M059J (cell line): ENCODE measurements at regions not wholly inside any gene's neighbourhood (a gene's known extent, or its start where the extent isn't known, plus 50 kb on each side); places are given as distances from the start of the nearest gene placed in this dataset.
A peak's percentile ranks its signal among the peaks of the same experiment; 100 is the strongest.
"Not testable (repeated sequence)": the region's sequence is repeated elsewhere in the genome, so short reads cannot be mapped to it uniquely, and the experiment has no call there.

ENCODE experiments used
- DNase-seq: peaks from one replicate; pipeline ENCODE4 v3.0.0-alpha.2; 2012; ENCODE audit warnings: low read depth

DNA sequence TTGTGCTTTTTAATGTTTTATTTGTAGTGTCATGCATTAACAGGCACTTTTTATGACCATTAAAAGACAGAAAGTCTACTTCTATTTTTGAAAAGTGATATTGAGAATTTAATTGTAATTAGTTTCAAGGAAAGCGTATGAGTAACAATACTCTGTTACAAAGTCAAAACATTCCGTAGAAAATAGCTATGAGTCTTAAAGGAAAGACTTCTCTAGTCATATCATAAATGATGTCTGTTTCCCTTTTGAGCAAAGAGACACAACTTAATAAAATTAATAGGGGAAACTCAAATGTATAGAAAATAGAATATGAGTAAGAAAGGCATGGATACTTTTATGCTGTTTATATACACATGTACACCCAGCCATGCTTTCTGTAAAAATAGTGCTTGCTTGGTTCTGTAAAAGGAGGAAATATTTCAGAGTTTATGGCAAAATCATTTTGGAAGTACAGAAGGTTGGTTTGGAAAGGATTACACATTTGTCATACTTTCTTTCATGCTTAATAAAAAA, 107.8 kb upstream of the AHI1 start:
- DNase-seq, result no peak

DNA sequence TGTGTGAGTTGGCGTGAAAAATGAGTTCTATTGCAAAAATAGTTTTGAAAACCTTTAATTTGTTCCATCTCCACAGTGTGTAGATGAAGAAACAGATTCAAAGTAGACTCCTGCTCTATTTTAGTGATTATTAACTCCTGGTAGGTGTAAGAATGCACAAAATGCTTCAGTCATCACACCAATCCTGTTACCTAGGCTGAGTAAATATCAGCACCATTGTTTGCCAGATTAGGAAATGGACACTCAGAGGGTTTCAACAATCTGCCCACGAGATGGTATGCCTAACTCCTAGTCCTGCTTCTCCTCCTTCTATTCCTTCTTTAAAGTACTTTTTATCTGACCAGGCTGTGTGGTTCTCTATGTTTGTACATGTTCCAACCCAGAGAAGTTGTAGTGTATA, 108.9 kb upstream of the AHI1 start:
- DNase-seq, result no peak

DNA sequence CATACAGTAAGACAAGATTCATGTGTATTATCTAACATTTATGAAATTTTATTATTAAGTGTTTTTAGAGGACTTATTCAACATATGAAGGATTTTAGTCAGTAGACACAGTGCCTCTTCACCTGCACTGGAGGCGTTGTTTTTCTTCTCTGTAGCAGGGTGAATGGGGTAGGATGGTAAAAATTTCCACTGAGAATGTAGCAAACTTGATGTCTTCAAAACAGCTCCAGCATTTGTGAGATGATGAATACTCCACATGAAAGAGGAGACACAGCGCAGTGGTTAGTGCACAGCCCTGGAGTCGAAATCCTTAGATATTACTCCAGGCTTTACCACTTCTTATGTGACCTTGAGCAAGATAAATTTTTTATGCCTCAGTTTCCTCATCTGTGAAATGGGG, 110.5 kb upstream of the AHI1 start:
- DNase-seq, result no peak

DNA sequence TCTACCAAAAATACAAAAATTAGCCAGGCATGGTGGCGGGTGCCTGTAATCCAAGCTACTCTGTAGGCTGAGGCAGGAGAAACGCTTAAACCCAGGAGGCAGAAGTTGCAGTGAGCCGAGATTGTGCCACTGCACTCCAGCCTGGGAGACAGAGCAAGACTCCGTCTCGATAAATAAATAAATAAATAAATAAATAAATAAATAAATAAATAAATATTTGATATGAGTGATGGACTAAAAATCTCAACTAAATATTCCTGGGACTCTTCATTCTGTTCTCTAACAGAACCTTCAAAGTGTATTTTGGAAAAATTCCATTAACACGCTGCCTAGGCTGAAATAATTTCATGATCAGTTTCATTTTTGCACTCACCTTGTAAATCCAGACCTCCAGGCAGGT, 112.7 kb upstream of the AHI1 start:
- DNase-seq, result not testable (repeated sequence)

DNA sequence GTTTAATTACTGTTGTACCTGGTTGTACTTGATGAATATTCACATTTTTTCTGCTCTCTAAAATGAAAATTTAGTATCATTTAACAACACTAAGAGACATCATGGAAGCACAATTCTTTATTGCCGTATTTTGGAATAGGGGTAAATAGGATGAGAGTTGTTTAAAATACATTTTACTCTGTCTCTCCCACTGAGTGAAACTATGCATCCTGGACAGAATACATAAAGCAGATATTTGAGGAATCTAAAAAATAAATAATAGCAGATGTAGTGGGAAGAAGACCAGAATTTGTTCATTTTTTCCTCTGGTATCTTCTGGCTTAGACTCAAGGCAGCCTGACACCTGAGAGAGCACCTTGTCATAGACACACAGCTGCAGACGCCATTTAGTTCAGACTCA, 119.1 kb upstream of the AHI1 start:
- no peak for DNase-seq

DNA sequence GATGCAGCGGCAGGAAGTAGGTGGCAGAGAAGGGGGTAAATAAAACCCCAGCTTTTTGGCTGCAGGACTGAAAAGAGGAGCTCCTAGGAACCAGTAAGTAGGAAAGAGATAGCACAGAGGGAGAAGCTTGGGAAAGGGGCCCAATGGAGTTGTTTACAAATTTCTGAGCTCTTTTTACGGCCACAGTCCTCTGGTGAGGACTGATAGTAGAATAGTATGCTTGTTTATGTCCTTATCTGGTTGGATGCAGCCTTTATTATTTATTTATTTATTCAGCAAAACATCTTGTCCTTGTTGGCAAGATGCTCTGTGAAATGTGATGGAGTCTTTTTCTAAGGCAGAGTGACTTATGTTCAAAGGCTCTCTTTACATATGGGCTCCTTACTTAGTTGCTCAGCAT, 119.7 kb upstream of the AHI1 start:
- DNase-seq, result no peak

DNA sequence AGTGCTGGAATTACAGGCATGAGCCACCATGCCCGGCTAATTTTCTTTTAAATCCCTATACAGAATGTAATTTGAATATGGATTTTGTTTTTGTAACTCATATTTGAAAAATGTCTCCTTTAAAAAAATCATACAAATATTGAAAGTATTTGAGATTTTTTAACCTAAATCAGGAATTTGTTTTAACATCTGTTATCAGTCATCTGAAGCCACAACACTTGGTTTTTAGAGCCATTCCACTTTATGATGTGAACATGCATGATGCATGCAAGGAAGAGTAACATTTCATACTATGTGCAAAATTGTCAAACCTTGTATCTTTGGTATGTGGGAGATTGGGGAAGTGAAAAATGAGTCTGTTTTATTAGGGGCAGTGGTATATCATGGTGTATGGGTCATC, 124.5 kb upstream of the AHI1 start:
- DNase-seq, result no peak

DNA sequence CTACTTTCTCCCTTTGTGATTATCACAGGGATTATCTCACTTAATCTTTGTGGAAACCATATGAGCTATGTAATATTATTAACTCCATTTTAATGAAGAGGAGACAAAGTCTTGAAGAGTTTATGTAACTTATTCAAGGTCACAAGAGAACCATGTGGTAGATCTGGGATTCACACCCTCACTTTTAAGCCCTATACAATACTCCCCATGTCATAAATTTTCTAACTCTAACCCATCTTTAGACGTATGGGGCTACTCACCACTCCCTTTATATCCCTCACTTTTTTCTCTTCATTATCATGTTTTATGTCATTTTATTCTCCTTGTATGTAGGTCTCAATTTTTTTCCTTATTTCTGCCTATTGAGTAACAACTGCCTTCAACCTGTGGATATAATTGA, 126.4 kb upstream of the AHI1 start:
- no peak for DNase-seq

DNA sequence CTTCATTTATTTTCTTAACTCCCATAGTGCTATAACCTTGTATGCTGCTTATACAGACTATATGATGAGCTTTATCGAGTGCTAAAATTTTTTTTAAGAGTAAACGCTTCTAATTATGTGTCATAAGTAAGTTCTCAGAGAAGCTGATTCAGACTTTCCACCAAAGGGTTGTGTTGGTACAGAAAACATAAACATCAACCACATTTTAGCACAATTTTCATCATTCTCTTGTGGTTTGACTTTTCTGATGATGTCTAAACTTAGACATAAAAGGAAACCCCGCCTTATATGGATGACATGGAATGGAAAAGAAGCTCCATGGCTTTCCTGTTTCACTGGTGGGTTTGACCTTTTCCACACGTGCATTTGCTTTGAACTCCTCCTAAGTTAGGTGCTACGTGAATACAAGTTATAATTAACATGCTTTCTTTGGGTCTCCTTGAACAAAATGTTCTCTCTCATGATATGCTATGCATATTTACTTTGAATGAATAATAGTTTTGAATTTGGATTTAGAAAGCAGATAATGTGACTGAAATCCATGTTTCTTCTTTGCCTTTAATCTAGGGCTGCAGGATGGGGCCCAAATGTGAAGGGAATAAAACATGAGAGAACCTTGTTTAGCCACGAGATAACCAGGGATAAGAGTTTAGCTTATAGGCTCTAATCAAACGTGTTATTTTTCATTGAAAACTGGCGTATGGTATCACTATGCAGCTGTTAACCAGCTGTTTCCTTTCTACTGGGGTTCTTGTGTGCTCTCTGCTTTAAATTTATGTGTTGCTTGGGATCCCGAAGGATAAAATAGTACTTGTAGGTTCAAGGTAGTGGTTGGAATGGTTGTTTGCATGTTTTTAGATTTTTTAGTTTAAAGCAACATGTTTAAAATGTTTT, 127.1 kb upstream of the AHI1 start:
- DNase-seq, result peak; percentile 62

DNA sequence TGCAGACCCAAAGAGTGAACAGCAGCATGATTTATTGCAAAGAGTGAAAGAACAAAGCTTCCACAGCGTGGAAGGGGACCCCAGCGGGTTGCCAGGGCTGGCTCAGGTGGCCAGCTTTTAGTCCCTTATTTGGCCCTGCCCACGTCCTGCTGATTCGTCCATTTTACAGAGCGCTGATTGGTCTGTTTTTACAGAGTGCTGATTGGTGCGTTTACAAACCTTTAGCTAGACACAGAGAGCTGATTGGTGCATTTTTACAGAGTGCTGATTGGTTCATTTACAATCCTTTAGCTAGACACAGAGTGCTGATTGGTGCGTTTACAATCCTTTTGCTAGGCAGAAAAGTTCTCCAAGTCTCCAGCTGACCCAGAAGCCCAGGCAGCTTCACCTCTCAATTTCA, 128.5 kb upstream of the AHI1 start:
- not testable (repeated sequence) for DNase-seq

DNA sequence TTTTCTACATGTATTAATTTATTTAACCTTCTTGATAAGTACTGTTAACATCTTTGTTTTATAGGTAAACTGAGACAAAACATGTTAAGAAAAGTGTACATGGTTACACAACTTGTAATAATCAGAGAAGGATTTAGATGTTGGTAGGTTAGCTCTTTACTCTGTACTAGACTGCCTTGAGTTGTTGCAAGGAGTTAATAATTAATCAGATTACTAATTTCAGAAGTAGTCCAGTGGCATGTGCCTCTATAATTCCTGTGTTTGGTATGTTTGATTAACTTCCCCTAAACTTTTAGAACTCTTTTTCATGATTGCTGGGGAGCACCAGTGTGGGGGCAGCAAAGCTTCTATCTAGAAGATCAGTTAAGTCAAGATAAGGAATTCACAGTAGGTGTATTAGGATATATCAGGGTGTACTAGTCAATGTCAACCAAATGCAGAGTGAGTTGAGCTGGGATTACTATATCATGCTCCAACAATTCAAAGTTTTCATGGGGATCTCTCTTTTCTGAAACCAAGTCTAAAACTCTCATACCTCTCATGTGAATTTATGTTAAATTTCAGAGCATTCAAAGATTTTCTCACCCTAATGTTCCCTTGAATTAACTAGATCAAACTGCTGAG, 129.7 kb upstream of the AHI1 start:
- no peak for DNase-seq

DNA sequence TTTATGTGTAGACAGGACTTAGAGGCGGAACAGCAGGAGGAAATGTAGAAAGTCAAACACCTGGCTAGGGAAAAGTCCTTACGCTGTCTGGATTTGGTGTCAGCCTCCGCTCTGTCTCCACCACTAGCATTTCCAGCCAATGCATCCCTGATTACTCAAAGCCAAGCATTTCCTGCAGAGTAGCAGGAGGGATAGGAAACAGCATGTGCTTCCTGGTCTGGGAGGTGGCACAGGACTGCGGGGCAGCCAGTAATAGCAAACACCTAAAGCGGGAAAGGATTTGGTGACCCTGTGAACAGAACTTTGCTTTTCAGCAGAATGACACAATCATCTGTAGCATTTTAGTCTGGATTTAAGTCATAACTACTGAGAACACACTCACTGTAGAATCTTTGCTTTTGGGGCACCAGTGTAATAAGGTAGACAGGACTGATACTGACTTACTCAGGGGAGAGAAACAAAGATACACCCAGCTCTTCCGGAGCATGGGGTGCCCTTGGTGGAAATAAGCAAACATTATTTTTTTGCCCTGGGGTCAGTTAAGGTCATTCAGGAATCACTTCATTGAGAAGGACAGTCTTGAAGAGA, 133.3 kb upstream of the AHI1 start:
- no peak for DNase-seq

DNA sequence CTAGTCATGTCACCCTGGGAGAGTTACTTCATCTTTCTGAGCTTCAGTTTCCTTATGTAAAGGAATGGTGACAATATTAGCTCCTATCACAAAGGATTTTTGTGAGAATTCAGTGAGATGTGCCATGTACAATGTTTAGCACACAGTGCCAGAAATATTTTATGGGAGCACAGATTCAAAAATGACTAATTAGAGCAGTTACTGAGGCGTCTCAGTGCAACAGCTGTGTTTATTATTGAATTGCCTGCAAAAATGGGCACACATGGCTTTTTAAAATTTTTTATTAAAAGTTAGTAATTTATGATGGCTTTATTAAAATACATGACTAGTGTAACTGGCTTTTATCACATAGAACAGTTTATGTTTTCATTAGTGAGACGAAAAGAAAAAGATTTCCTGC, 134.3 kb upstream of the AHI1 start:
- no peak for DNase-seq

DNA sequence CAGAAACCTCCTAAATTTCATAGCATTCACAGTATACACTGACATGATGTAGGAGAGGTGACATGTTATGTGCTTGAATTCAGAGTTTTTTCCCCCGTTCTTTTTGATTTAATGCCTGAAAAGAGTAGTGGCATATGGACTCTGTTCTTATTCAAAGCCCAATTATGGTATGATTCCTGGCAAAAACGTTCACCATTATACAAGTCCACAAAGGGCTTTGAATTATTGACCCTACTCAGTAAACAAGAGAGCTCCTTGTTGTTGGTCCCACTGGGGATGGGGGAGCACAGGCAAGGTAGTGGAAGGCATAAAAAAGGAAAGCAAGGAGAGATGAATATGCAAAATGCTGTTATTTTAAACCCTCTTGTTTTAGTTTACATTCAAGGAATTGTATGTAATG, 136.0 kb upstream of the AHI1 start:
- DNase-seq, result no peak

DNA sequence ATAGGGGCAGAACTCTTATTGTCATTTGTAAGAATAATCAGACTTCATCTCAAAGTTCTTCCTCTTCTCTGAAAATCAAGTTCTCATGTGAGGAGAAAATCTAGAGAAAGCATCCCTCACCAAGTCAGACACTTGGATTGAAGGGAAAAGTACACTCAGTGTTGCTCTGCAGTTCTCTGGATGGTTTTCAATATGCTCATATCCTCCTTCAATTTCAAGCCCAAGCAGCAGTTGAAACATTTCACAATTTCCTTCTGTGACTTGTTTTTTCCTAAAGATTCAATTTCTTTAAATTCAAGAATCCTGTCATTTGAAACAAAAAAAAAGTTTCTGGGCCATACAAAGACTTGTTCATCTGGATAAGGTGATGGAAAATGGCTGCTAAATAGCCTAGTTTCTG, 140.2 kb upstream of the AHI1 start:
- DNase-seq, result no peak

DNA sequence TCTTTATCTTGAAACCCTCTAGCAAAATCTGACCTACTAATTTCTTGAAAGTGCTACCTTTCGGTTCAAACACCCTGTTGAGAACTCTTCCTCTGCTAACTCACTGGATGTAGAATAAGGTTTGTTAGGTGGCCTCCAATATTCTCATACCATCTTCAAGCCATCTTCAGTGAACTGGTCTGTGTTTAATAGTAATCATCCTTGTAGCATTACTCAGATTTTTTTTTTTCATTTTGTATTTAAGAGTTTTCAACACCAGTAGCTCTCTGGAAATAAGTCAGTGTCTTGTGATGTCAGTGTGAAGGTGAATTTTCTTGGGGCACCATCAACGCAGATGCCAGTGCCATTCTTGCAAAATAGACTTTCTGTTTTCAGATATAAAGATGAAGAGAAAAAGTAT, 140.6 kb upstream of the AHI1 start:
- DNase-seq, result no peak

DNA sequence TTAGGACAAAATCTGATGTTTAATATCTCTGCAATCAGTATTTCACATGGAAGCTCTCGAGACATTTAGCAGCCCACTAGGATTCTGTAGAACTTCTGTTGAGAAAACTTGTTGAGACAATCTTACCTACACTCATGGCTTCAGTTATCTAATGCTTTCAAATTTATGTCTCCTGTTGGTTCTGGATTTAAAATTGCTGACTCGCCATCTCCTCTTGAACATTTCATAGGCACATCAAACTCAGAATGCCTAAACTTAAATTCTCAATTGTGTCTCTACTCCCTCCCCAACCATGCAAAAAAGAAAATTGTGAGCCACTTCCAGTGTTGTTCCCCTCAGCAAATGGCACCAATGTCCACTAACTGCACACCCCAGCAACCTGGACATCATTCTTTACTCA, 142.5 kb upstream of the AHI1 start:
- no peak for DNase-seq

DNA sequence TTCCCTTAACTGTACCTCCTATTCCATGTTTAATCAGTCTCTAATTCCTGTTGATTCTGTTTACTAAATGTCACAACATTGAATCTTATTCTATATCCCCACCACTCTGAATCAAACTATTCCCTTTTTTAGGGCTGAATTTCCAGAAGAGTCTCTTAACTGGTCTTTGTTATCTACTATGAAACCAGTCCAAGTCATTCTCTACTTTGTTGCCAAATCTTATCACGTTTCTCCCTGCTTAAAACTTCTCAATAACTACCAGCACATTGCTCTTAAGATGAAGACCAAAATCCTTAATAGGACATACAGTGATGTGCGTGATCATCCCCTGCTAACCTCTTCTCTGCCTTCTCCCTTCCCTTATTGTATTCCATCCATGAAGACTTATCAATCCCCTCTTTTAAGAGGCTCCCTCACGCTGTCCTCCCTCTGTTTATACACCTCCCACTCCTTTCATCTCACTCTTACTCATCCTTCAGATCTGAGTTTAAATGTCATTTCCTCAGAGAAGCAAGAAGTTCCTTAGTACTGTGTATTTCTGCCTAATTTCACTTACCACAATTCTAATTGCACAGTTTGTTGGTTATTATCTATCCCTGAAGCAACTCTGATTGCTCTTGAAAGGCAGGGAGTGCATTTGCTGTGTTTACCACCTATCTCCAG, 143.0 kb upstream of the AHI1 start:
- peak; percentile 3 for DNase-seq

DNA sequence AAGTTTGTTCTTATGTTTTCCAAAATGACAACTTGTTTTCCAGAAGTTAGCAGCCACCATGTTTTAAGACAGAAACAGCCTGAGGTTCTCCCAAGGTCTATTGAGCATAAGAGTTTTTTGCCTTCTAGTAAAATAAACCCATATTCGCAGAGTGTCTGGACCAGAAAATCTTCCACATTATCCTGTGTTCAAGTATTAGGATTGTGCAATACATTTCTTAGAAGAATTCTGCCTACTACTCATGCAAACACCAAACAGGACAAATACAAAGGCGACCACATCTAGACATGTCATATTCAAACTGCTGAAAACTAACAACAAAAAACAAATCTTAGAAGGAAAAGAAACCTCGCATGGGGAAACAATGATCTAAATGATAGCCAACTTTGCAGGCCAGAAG, 145.4 kb upstream of the AHI1 start:
- no peak for DNase-seq

DNA sequence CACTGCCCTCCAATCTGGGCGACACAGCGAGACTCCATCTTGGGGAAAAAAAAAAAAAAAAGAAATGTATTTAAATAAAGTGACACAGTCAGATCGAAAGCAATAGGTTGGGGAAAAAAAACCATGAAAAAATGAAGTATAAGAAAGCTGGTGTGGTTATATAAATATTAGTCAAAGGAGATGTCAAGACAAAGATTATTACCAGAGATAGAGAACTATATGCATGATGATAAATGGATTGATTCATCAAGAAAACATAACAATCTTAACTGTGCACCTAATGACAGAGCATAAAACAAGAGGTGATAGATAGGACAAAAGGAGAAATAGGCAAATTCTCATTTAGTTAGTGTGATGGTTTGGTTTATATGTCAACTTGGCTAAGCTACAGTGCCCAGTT, 146.9 kb upstream of the AHI1 start:
- DNase-seq, result no peak

DNA sequence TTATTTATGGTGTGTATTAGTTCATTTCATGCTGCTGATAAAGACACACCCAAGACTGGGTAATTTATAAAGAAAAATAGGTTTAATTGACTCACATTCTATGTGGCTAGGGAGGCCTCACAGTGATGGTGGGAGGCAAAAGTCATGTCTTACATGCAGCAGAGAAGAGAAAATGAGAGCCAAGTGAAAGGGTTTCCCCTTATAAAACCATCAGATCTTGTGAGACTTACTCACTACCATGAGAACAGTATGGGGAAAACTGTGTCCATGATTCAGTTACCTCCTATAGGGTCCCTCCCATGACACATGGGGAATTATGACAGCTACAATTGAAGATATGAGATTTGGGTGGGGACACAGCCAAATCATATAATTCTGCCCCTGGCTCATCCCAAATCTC, 150.0 kb upstream of the AHI1 start:
- no peak for DNase-seq

DNA sequence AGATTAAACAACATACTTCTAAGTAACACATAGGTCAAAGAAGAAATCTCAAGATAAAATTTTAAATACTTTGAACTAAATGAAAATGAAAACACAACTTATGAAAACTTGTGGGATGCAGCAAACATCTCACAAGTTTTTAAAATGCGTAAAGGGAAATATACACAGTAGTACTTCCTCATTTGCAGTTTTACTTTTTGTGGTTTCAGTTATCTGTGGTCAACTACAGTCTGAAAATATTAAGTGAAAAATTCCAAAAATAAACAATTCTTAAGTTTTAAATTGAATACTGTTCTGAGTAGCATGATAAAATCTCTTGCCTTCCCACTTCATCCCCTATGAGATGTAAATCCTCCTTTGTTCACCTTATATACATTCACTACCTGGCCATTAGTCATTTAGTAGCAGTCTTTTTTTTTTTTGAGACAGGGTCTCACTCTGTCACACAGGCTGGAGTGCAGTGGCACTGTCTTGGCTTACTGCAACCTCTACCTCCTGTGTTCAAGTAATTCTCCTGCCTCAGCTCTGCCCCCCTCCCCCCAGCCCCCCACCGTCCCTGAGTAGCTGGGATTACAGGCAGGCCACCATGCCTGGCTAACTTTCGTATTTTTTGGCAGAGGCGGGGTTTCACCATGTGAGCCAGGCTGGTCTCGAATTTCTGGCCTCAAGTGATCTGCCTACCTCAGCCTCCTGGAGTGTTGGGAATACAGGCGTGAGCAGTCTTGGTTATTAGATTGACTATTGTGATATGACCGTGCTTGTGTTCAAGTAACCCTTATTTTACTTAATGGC, 154.6 kb upstream of the AHI1 start:
- DNase-seq, result no peak
